H1 (cell line): ENCODE measurements at regions not wholly inside any gene's neighbourhood (a gene's known extent, or its start where the extent isn't known, plus 50 kb on each side); places are given as distances from the start of the nearest gene placed in this dataset.

Source experiments
- CTCF ChIA-PET: fragments of 300-600 bp; sonication (Branson Sonifier 250); formaldehyde crosslinking; loops from one replicate; lab custom pipeline; 2021; ENCODE audit not compliant: partially characterized antibody; lab: Charles Lee
- POLR2A ChIA-PET: fragments of 300-600 bp; sonication (Branson Sonifier 250); formaldehyde crosslinking; loops from one replicate; lab custom pipeline; 2021; ENCODE audit warnings: inconsistent platforms; ENCODE audit not compliant: partially characterized antibody; lab: Charles Lee
- DNase-seq, 2 experiments: peaks; one replicate each; pipeline versions ENCODE4 v3.0.0 to v3.0.0-alpha.2; 2010 to 2022; ENCODE audit warnings: low spot score in 2 of 2, low read depth in 1 of 2, mixed read lengths in 1 of 2
- FAIRE-seq: peaks from 2 replicates; lab custom pipeline; 2011; peaks lifted over from hg19 to GRCh38; lab: Jason Lieb, UNC
- H2AFZ ChIP-seq: 2 replicates; pipeline ENCODE4 v1.8.1; 2012; ENCODE audit warnings: low read length, inconsistent platforms
- H2AK5ac ChIP-seq: 2 replicates; pipeline ENCODE4 v1.6.1; 2013; ENCODE audit warnings: low read depth, low read length
- H2BK120ac ChIP-seq: replicated peaks from 2 replicates; pipeline ENCODE3; 2013; ENCODE audit warnings: low read depth, low read length, inconsistent platforms
- H2BK12ac ChIP-seq: 2 replicates; pipeline ENCODE4 v1.6.1; 2013; ENCODE audit warnings: low read depth, low read length
- H2BK15ac ChIP-seq: 2 replicates; pipeline ENCODE4 v1.6.1; 2013; ENCODE audit warnings: low read length
- H2BK20ac ChIP-seq: 2 replicates; pipeline ENCODE4 v1.6.1; 2013; ENCODE audit warnings: low read length
- H2BK5ac ChIP-seq: 2 replicates; pipeline ENCODE4 v1.6.1; 2013; ENCODE audit warnings: low read depth, low read length
- H3K14ac ChIP-seq: 2 replicates; pipeline ENCODE4 v1.6.1; 2013; ENCODE audit warnings: inconsistent platforms; ENCODE audit not compliant: insufficient read length
- H3K18ac ChIP-seq: 2 replicates; pipeline ENCODE4 v1.6.1; 2013; ENCODE audit warnings: low read length; ENCODE audit errors: extremely low read depth
- H3K23ac ChIP-seq: 2 replicates; pipeline ENCODE4 v1.6.1; 2013; ENCODE audit warnings: inconsistent platforms; ENCODE audit not compliant: insufficient read length
- H3K23me2 ChIP-seq: 2 replicates; pipeline ENCODE4 v1.6.1; 2013; ENCODE audit warnings: low read depth, low read length
- H3K27ac ChIP-seq: 2 replicates; pipeline ENCODE4 v1.6.1; 2011; ENCODE audit warnings: low read depth, low read length, inconsistent platforms
- H3K27me3 ChIP-seq, 4 experiments: replicated peaks in 1 of 4; 1 replicate in 1 of 4; 2 replicates in 3 of 4; pipeline versions ENCODE4 v1.6.1 to v1.8.1; 2011 to 2013; ENCODE audit warnings: low read length in 3 of 4, mild to moderate bottlenecking in 3 of 4, inconsistent platforms in 2 of 4, mixed read lengths in 2 of 4, moderate library complexity in 1 of 4; ENCODE audit not compliant: control insufficient read depth in 3 of 4, insufficient read depth in 3 of 4; ENCODE audit errors: extremely low read depth in 1 of 4
- H3K36me3 ChIP-seq, 4 experiments: 2 replicates each; pipeline versions ENCODE4 v1.6.1 to v1.8.1; 2011 to 2013; ENCODE audit warnings: mild to moderate bottlenecking in 4 of 4, low read length in 3 of 4, moderate library complexity in 2 of 4, control low read depth in 1 of 4, inconsistent platforms in 1 of 4; ENCODE audit not compliant: insufficient read depth in 4 of 4, control insufficient read depth in 2 of 4
- H3K4ac ChIP-seq: replicated peaks from 2 replicates; pipeline ENCODE3; 2013; ENCODE audit warnings: low read length, low read depth, mixed read lengths, inconsistent platforms; ENCODE audit not compliant: insufficient read length
- H3K4me1 ChIP-seq, 4 experiments: replicated peaks in 1 of 4; 1 replicate in 1 of 4; 2 replicates in 3 of 4; pipeline versions ENCODE4 v1.6.1 to v1.8.1; 2011 to 2013; ENCODE audit warnings: low read length in 3 of 4, inconsistent platforms in 2 of 4, mixed read lengths in 1 of 4; ENCODE audit not compliant: insufficient read depth in 4 of 4, control insufficient read depth in 3 of 4
- H3K4me2 ChIP-seq, 2 experiments: 2 replicates each; pipeline versions ENCODE4 v1.6.1 to v1.8.1; 2011 to 2013; ENCODE audit warnings: low read depth in 2 of 2, low read length in 2 of 2, control low read depth in 1 of 2, inconsistent platforms in 1 of 2, mild to moderate bottlenecking in 1 of 2; ENCODE audit not compliant: insufficient read depth in 1 of 2
- H3K4me3 ChIP-seq, 4 experiments: fragments of 200-600, 300-600 bp in 1 of 4; sonication (generic), shearing (Covaris generic), sonication (Bioruptor Twin) in 1 of 4; 2 replicates each; pipeline versions ENCODE4 v1.5.1 to v1.8.1; 2011 to 2016; ENCODE audit warnings: low read length in 4 of 4, low read depth in 3 of 4, control low read depth in 2 of 4, inconsistent platforms in 2 of 4, mild to moderate bottlenecking in 2 of 4, mixed read lengths in 1 of 4, moderate library complexity in 1 of 4; ENCODE audit not compliant: insufficient read depth in 2 of 4; ENCODE audit errors: extremely low read depth in 1 of 4
- H3K56ac ChIP-seq: replicated peaks from 2 replicates; pipeline ENCODE3; 2013; ENCODE audit warnings: low read depth, mild to moderate bottlenecking, mixed read lengths, low read length, inconsistent platforms; ENCODE audit not compliant: insufficient read length
- H3K79me1 ChIP-seq: 2 replicates; pipeline ENCODE4 v1.6.1; 2013; ENCODE audit warnings: low read depth, low read length, control low read depth
- H3K79me2 ChIP-seq, 2 experiments: 2 replicates each; pipeline versions ENCODE4 v1.6.1 to v1.8.1; 2012 to 2013; ENCODE audit warnings: low read length in 2 of 2, mild to moderate bottlenecking in 2 of 2, inconsistent platforms in 1 of 2; ENCODE audit not compliant: insufficient read depth in 2 of 2, control insufficient read depth in 1 of 2
- H3K9ac ChIP-seq, 4 experiments: replicated peaks in 1 of 4; 1 replicate in 1 of 4; 2 replicates in 3 of 4; pipeline versions ENCODE4 v1.6.1 to v1.8.1; 2011 to 2013; ENCODE audit warnings: low read depth in 3 of 4, low read length in 3 of 4, control low read depth in 2 of 4, mild to moderate bottlenecking in 2 of 4, moderate library complexity in 2 of 4, inconsistent platforms in 1 of 4; ENCODE audit errors: extremely low read depth in 1 of 4
- H3K9me3 ChIP-seq, 2 experiments: 2 replicates each; pipeline versions ENCODE4 v1.6.1 to v1.8.1; 2012 to 2013; ENCODE audit warnings: mild to moderate bottlenecking in 2 of 2, moderate library complexity in 2 of 2, control low read depth in 1 of 2, inconsistent platforms in 1 of 2, low read depth in 1 of 2, low read length in 1 of 2, mixed read lengths in 1 of 2; ENCODE audit not compliant: insufficient read depth in 2 of 2
- H4K20me1 ChIP-seq, 2 experiments: replicated peaks in 1 of 2; 2 replicates each; pipeline versions ENCODE3 to v1.8.1; 2011 to 2013; ENCODE audit warnings: inconsistent platforms in 2 of 2, low read length in 2 of 2, mild to moderate bottlenecking in 1 of 2; ENCODE audit not compliant: insufficient read depth in 2 of 2, control insufficient read depth in 1 of 2
- H4K5ac ChIP-seq: 2 replicates; pipeline ENCODE4 v1.6.1; 2013; ENCODE audit warnings: low read length, low read depth, mixed read lengths, inconsistent platforms; ENCODE audit not compliant: insufficient read length
- H4K8ac ChIP-seq: 2 replicates; pipeline ENCODE4 v1.8.0; 2013; ENCODE audit warnings: mild to moderate bottlenecking, moderate library complexity, low read length, inconsistent platforms; ENCODE audit not compliant: insufficient read depth; ENCODE audit errors: extremely low read depth
- H4K91ac ChIP-seq: replicated peaks from 2 replicates; pipeline ENCODE3; 2013; ENCODE audit warnings: low read length, mixed read lengths, inconsistent platforms; ENCODE audit not compliant: insufficient read length
- BACH1 ChIP-seq: IDR thresholded peaks from 2 replicates; pipeline ENCODE4 v1.6.1; 2012; ENCODE audit warnings: low read length, improper control_type of control experiment
- BRCA1 ChIP-seq: IDR thresholded peaks from 2 replicates; pipeline ENCODE4 v1.6.1; 2012; ENCODE audit warnings: low read depth, low read length, improper control_type of control experiment
- CBX5 ChIP-seq: fragments of 300-800, 300-1000 bp; sonication (generic); IDR thresholded peaks from 2 replicates; pipeline ENCODE4 v1.7.1; 2016; ENCODE audit warnings: antibody characterized with exemption, low read length, low read depth
- CREB1 ChIP-seq: IDR thresholded peaks from 2 replicates; pipeline ENCODE4 v1.6.1; 2012; ENCODE audit warnings: inconsistent platforms
- GTF2F1 ChIP-seq: IDR thresholded peaks from 2 replicates; pipeline ENCODE4 v1.6.1; 2012; ENCODE audit warnings: low read depth, low read length, improper control_type of control experiment, borderline replicate concordance
- HDAC6 ChIP-seq: IDR thresholded peaks from one replicate; pipeline ENCODE4 v1.7.1; 2012; ENCODE audit warnings: low read depth, mild to moderate bottlenecking, inconsistent platforms, low read length, moderate library complexity
- KDM5A ChIP-seq: fragments of 200-600 bp; IDR thresholded peaks from 2 replicates; pipeline ENCODE4 v1.7.1; 2012; ENCODE audit warnings: mild to moderate bottlenecking, low read length, inconsistent platforms, mixed read lengths
- MAX ChIP-seq: IDR thresholded peaks from 2 replicates; pipeline ENCODE4 v1.6.1; 2012; ENCODE audit warnings: inconsistent platforms
- PHF8 ChIP-seq: fragments of 200-600 bp; sonication (generic); conservative IDR thresholded peaks from 2 replicates; pipeline ENCODE4 v1.7.1; 2012; ENCODE audit warnings: low read depth, mild to moderate bottlenecking, inconsistent platforms, low read length, moderate library complexity
- POLR2A ChIP-seq, 2 experiments: IDR thresholded peaks; 1 replicate in 1 of 2; 2 replicates in 1 of 2; pipeline ENCODE4 v1.6.1; 2011; ENCODE audit warnings: low read depth in 2 of 2, low read length in 2 of 2, mild to moderate bottlenecking in 2 of 2; ENCODE audit errors: control extremely low read depth in 1 of 2
- POLR2AphosphoS5 ChIP-seq: IDR thresholded peaks from 2 replicates; pipeline ENCODE4 v1.6.1; 2011; ENCODE audit warnings: low read depth, low read length
- RNF2 ChIP-seq: fragments of 200-900, 300-1000 bp; sonication (generic); IDR thresholded peaks from 2 replicates; pipeline ENCODE4 v1.7.1; 2016; ENCODE audit warnings: borderline replicate concordance, low read depth, mild to moderate bottlenecking, antibody characterized with exemption, low read length; ENCODE audit not compliant: poor library complexity, severe bottlenecking; ENCODE audit errors: missing control alignments
- SIRT6 ChIP-seq: IDR thresholded peaks from one replicate; pipeline ENCODE4 v1.7.1; 2012; ENCODE audit warnings: low read length, inconsistent platforms
- SIX5 ChIP-seq: IDR thresholded peaks from 2 replicates; pipeline ENCODE4 v1.6.1; 2011; ENCODE audit warnings: mild to moderate bottlenecking, low read depth, low read length
- SP2 ChIP-seq: IDR thresholded peaks from 2 replicates; pipeline ENCODE4 v1.6.1; 2012; ENCODE audit warnings: mild to moderate bottlenecking, low read length, inconsistent platforms
- SUZ12 ChIP-seq: fragments of 200-600 bp; sonication (generic); IDR thresholded peaks from 2 replicates; pipeline ENCODE4 v1.6.1; 2012; ENCODE audit warnings: mild to moderate bottlenecking, inconsistent platforms, low read length, moderate library complexity, mixed read lengths
- ZNF274 ChIP-seq: IDR thresholded peaks from 2 replicates; pipeline ENCODE4 v1.7.0; 2012; ENCODE audit warnings: low read length, borderline replicate concordance; ENCODE audit errors: extremely low read depth
- WGBS, 2 experiments: shearing (Covaris generic) in 1 of 2; methylation state at CpG; one replicate each; pipeline versions ENCODE4 v1.1.6 to v1.1.7; 2013 to 2015; ENCODE audit warnings: low lambda C conversion rate in 2 of 2, mixed read lengths in 2 of 2, inconsistent platforms in 1 of 2, low coverage in 1 of 2, missing lambda C conversion rate in 1 of 2; ENCODE audit not compliant: insufficient replicate concordance in 2 of 2, insufficient coverage in 1 of 2, insufficient read length in 1 of 2; ENCODE audit errors: extremely low coverage in 1 of 2, missing lambda C conversion rate in 1 of 2; 5-methylcytosine and 5-hydroxymethylcytosine counted together

GRCh38 chr4:18842431-18842830 lies 820.9 kb upstream of the LCORL start:
- Histone ChIP-seq H2BK15ac (no peak overlapping the region), H2BK20ac (no peak overlapping the region), H3K9me3 (no peaks in the 10 kb centered on the region), H3K36me3 (no peaks in the 10 kb centered on the region), H2BK120ac (no peak overlapping the region), H4K8ac (no peak overlapping the region), H2BK5ac (no peak overlapping the region), H3K23ac (no peak overlapping the region), H3K23me2 (no peaks in the 10 kb centered on the region; the same call in 1 of the 2 replicates), H3K4me2 (no peak overlapping the region), H2BK12ac (no peak overlapping the region), H3K56ac (no peak overlapping the region), H2AK5ac (no peak overlapping the region), H3K9ac (no peak overlapping the region), H2AFZ (no peak overlapping the region), H4K91ac (no peak overlapping the region), H4K20me1 (no peaks in the 10 kb centered on the region), H3K27ac (no peak overlapping the region), H3K79me1 (no peaks in the 10 kb centered on the region), H3K14ac (no peak overlapping the region), H3K79me2 (no peaks in the 10 kb centered on the region), H3K4me3 (no peak overlapping the region), H3K18ac (no peak overlapping the region), H3K27me3 (no peaks in the 10 kb centered on the region), H4K5ac (no peak overlapping the region), H3K4me1 (no peaks in the 10 kb centered on the region), H3K4ac (no peak overlapping the region)
- POLR2A ChIA-PET, result interaction anchor here (0.5 kb wide), 1 partner anchor 390 kb away, joined by 3 read pairs; no protein-coding TSS in a partner anchor
- WGBS, 2 experiments, result 76% methylated on average over 5 of the region's 5 CpGs; no CpG with 5 or more reads in 1 of the 2 experiments
- FAIRE-seq, result no peak
- no peak for DNase-seq
- CTCF ChIA-PET, result interaction anchor here (0.8 to 1.1 kb wide), 2 partner anchors 9 to 312 kb away, joined by 3 to 4 read pairs; no protein-coding TSS in a partner anchor
- TF ChIP-seq HDAC6 (no peak), BACH1 (no peak), SP2 (no peak), SIRT6 (no peak), KDM5A (no peak), ZNF274 (no peak), POLR2AphosphoS5 (no peak), RNF2 (no peak), BRCA1 (no peak), SUZ12 (no peak), SIX5 (no peak), GTF2F1 (no peak), MAX (no peak), CBX5 (no peak), POLR2A (IDR thresholded peaks at IDR 0.05; ENCODE audit: control extremely low read depth in 1 of 2, low read depth in 2 of 2, low read length in 2 of 2) (no peak), PHF8 (no peak), CREB1 (no peak)
